ENCODE measurements at regions not wholly inside any gene's neighbourhood (a gene's known extent, or its start where the extent isn't known, plus 50 kb on each side); places are given as distances from the start of the nearest gene placed in this dataset.

GRCh38 chr15:93389211-93389610, 300.2 kb upstream of the RGMA start:
- no peak for DNase-seq (ENCODE audit: low spot score in 2 of 2)
- Histone ChIP-seq H3K4me3 (no peak overlapping the region), H3K4me1 (no peaks in the 10 kb centered on the region), H3K9me3 (no peaks in the 10 kb centered on the region), H3K27ac (no peak overlapping the region), H3K36me3 (no peaks in the 10 kb centered on the region), H3K27me3 (no peaks in the 10 kb centered on the region)
- intact Hi-C loops (cut with DNase I; ENCODE audit: low total_unique reads) = no loop called here
- no peak for TF ChIP-seq CTCF (IDR thresholded peaks at IDR 0.05)
- TF ChIP-seq POLR2AphosphoS5 (IDR thresholded peaks at IDR 0.05) = no peak
- TF ChIP-seq POLR2A (IDR thresholded peaks at IDR 0.05) = no peak

- Histone ChIP-seq H3K4me3 (no peak overlapping the region), H3K27me3 (no peaks in the 10 kb centered on the region), H3K27ac (no peak overlapping the region), H3K4me1 (no peaks in the 10 kb centered on the region), H3K9me3 (no peaks in the 10 kb centered on the region), H3K36me3 (no peaks in the 10 kb centered on the region)
- TF ChIP-seq POLR2A (IDR thresholded peaks at IDR 0.05) (no peak), POLR2AphosphoS5 (IDR thresholded peaks at IDR 0.05) (no peak), CTCF (IDR thresholded peaks at IDR 0.05) (no peak)
- intact Hi-C loops (cut with DNase I; ENCODE audit: low total_unique reads) = no loop called here
- no peak for DNase-seq (ENCODE audit: low spot score in 2 of 2)
Observed at GRCh38 chr15:93384886-93385285, 295.9 kb upstream of the RGMA start.

- intact Hi-C loops (cut with DNase I; ENCODE audit: low total_unique reads) = no loop called here
Observed at GRCh38 chr15:93382200-93382820, 293.3 kb upstream of the RGMA start.

GRCh38 chr15:93378558-93378957, 289.5 kb upstream of the RGMA start:
- Histone ChIP-seq H3K4me3 (no peak overlapping the region), H3K36me3 (no peaks in the 10 kb centered on the region), H3K9me3 (no peaks in the 10 kb centered on the region), H3K27me3 (no peaks in the 10 kb centered on the region), H3K27ac (no peak overlapping the region), H3K4me1 (no peaks in the 10 kb centered on the region)
- TF ChIP-seq CTCF (IDR thresholded peaks at IDR 0.05) = no peak
- TF ChIP-seq POLR2A (IDR thresholded peaks at IDR 0.05) = no peak
- no peak for TF ChIP-seq POLR2AphosphoS5 (IDR thresholded peaks at IDR 0.05)
- DNase-seq (ENCODE audit: low spot score in 2 of 2) = no peak
- intact Hi-C loops (cut with DNase I; ENCODE audit: low total_unique reads) = no loop called here

More at GRCh38 chr15:93382200-93382820, 293.3 kb upstream of the RGMA start:
- no peak for DNase-seq (ENCODE audit: low spot score in 2 of 2)
- no peak overlapping the region for H3K4me3 ChIP-seq
- no peak overlapping the region for H3K27ac ChIP-seq
- no peaks in the 10 kb centered on the region for H3K27me3 ChIP-seq
- no peaks in the 10 kb centered on the region for H3K36me3 ChIP-seq
- H3K9me3 ChIP-seq = no peaks in the 10 kb centered on the region
- TF ChIP-seq POLR2A (IDR thresholded peaks at IDR 0.05) (no peak), CTCF (IDR thresholded peaks at IDR 0.05) (no peak), POLR2AphosphoS5 (IDR thresholded peaks at IDR 0.05) (no peak)
- H3K4me1 ChIP-seq = no peaks in the 10 kb centered on the region

GRCh38 chr15:93372865-93373223, 283.8 kb upstream of the RGMA start:
- no peak overlapping the region for H3K4me3 ChIP-seq
- intact Hi-C loops (cut with DNase I; ENCODE audit: low total_unique reads) = no loop called here
- H3K27ac ChIP-seq = no peak overlapping the region
- peaks cover 0 to 4% of the 10 kb centered on the region in 2 donors for H3K27me3 ChIP-seq
- H3K36me3 ChIP-seq = no peaks in the 10 kb centered on the region
- no peak for DNase-seq (ENCODE audit: low spot score in 2 of 2)
- H3K9me3 ChIP-seq = no peaks in the 10 kb centered on the region
- TF ChIP-seq POLR2AphosphoS5 (IDR thresholded peaks at IDR 0.05) (no peak), POLR2A (IDR thresholded peaks at IDR 0.05) (no peak), CTCF (IDR thresholded peaks at IDR 0.05) (no peak)
- H3K4me1 ChIP-seq = no peaks in the 10 kb centered on the region
